Left ventricle myocardium inferior (tissue), 1 donor: ENCODE measurements at regions not wholly inside any gene's neighbourhood (a gene's known extent, or its start where the extent isn't known, plus 50 kb on each side); places are given as distances from the start of the nearest gene placed in this dataset.

Experiments used
- DNase-seq: peaks from one replicate; pipeline ENCODE4 v3.0.0-alpha.2; 2020
- H3K27ac ChIP-seq: fragments of 200-600 bp; replicated peaks from 2 replicates; pipeline ENCODE4 v1.8.0; 2021
- H3K27me3 ChIP-seq: fragments of 200-600 bp; 2 replicates; pipeline ENCODE4 v1.8.0; 2021; ENCODE audit warnings: low read depth
- H3K36me3 ChIP-seq: fragments of 200-600 bp; 2 replicates; pipeline ENCODE4 v1.8.0; 2021
- H3K4me1 ChIP-seq: fragments of 200-600 bp; 2 replicates; pipeline ENCODE4 v1.8.0; 2021
- H3K4me3 ChIP-seq: fragments of 200-600 bp; 2 replicates; pipeline ENCODE4 v1.8.0; 2021; ENCODE audit warnings: mild to moderate bottlenecking, moderate library complexity
- H3K9me3 ChIP-seq: fragments of 200-600 bp; replicated peaks from 2 replicates; pipeline ENCODE4 v1.8.0; 2021
- intact Hi-C: fragments of 100-400 bp; cut with micrococcal nuclease; formaldehyde crosslinking; loops from one replicate; pipeline ENCODE4 v1.11.0; 2022
- TF ChIP-seq, protein P1 (sequence below): fragments of 200-600 bp; IDR thresholded peaks from 2 replicates; pipeline ENCODE4 v1.8.0; 2021; ENCODE audit warnings: antibody characterized with exemption, mild to moderate bottlenecking, borderline replicate concordance
- donor health status: DM: no; HTN: yes; CAD: no; lungs with severe emphysema.

DNA sequence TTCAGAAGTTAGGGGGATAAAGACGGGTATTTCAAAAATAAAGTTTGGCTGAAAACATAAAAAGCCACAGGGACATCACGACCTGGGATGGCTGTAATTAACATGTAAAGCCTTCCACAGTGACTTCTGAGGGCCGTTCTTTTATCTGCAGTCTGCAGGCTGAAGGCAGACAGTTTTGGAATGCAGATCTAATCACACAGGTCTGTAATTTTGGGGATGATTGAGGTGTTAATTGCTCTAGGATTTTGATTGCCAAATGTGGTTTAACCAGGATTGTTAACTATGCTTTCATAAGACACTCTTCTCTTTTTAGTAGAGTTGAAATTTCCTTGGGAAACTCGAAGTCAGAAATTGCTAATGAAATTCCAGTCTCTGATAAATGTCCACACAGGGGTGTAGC, 355.5 kb downstream of the ATP23 start:
- DNase-seq, result no peak
- Histone ChIP-seq H3K27me3 (no peaks in the 10 kb centered on the region), H3K9me3 (no peaks in the 10 kb centered on the region), H3K4me3 (no peak overlapping the region), H3K36me3 (no peaks in the 10 kb centered on the region), H3K27ac (no peak overlapping the region), H3K4me1 (no peaks in the 10 kb centered on the region)
- intact Hi-C loops, result no loop called here
- TF ChIP-seq, protein P1, sequence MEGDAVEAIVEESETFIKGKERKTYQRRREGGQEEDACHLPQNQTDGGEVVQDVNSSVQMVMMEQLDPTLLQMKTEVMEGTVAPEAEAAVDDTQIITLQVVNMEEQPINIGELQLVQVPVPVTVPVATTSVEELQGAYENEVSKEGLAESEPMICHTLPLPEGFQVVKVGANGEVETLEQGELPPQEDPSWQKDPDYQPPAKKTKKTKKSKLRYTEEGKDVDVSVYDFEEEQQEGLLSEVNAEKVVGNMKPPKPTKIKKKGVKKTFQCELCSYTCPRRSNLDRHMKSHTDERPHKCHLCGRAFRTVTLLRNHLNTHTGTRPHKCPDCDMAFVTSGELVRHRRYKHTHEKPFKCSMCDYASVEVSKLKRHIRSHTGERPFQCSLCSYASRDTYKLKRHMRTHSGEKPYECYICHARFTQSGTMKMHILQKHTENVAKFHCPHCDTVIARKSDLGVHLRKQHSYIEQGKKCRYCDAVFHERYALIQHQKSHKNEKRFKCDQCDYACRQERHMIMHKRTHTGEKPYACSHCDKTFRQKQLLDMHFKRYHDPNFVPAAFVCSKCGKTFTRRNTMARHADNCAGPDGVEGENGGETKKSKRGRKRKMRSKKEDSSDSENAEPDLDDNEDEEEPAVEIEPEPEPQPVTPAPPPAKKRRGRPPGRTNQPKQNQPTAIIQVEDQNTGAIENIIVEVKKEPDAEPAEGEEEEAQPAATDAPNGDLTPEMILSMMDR, result no peak

DNA sequence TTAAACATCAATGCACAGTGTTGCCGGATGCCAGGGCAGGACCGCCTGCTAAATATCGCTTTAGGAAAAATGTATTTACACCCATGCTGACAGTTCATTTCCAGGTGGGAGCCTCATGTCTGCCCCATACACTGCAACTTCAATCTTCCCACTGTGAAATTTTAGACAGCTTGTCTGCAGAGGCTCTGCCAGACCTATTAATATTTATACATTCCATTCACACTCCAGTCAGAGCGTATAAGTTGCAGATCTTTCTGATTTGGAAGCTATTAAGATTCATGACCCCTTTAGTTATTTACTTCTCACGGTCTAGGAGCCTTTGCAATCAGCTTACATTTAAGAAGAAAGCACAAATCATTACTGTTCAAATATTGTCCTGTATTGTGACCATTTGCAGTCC, 357.4 kb downstream of the ATP23 start:
- TF ChIP-seq, protein P1, result no peak
- Histone ChIP-seq H3K9me3 (no peaks in the 10 kb centered on the region), H3K27ac (no peak overlapping the region), H3K4me3 (no peak overlapping the region), H3K4me1 (no peaks in the 10 kb centered on the region), H3K27me3 (no peaks in the 10 kb centered on the region), H3K36me3 (no peaks in the 10 kb centered on the region)
- DNase-seq, result no peak
- intact Hi-C loops, result no loop called here

DNA sequence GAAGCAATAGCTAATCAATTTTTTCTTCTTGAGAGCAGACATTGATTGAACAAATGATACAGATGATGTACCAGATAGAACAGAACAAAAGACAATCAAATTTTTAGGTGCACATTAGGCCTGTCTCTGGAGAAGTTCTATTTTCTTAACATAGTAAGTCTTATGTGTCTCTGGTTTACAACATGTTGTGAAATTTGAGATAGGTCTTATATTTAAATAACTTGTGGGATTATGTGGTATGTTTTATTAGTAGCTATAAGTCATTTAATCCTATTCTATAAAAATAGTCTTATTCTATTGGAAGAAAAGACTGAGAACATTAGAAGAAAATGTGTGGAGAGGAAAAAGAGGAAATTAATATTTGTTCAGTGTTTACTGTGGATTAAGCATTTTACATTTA, 358.0 kb downstream of the ATP23 start:
- no peaks in the 10 kb centered on the region for H3K36me3 ChIP-seq
- no peak overlapping the region for H3K27ac ChIP-seq
- DNase-seq, result no peak
- H3K27me3 ChIP-seq, result no peaks in the 10 kb centered on the region
- TF ChIP-seq, protein P1, result no peak
- no peak overlapping the region for H3K4me3 ChIP-seq
- intact Hi-C loops, result no loop called here
- H3K4me1 ChIP-seq, result no peaks in the 10 kb centered on the region
- H3K9me3 ChIP-seq, result no peaks in the 10 kb centered on the region

DNA sequence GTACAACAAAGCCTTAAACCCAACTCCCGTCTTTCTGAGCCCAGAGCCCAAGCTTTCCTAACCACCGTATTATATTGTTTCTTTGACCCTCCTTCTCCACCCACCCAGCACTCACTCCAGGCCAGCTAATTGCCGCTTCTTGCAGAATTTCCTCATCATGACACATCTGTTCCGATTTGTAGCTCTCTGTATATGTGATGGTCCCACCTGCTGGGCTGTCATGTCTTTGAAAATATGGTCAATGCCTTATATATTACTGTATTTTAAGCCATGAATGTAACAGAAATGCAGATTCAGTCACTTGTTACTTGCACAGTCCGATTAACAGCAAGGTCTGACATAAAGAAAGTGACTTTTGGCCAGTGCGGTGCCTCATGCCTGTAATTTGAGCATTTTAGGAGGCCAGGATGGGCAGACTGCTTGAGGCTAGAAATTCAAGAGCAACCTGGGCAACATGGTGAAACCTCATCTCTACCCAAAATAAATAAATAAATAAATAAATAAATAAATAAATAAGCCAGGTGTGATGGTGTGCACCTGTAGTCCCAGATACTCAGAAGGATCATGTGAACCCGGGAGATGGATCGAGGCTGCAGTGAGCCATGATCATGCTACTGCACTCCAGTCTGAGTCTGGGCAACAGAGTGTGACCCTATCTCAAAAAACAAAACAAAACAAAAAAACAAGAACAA, 359.8 kb downstream of the ATP23 start:
- no peaks in the 10 kb centered on the region for H3K27me3 ChIP-seq
- intact Hi-C loops, result no loop called here

DNA sequence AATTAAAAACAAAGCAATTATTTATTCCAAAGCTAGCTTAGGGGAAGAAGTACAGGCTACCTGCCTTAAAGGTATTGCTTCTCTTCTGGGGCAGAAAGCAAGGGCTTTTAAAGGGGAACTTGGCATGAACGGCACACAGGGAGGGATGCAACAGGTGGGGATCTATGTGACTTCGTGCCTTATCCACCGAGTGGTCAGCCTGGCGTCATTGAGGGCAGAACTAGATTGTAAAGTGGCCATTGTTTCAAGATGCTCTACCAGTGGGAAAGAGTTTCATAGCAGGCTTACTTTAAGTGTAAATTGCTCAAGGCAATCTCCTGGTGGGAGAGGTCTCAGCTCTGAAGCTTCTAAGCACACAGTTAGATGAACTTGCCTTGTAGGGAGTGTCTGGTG, 360.4 kb downstream of the ATP23 start:
- no peaks in the 10 kb centered on the region for H3K36me3 ChIP-seq
- H3K27ac ChIP-seq, result no peak overlapping the region
- H3K27me3 ChIP-seq, result no peaks in the 10 kb centered on the region
- intact Hi-C loops, result no loop called here
- H3K4me3 ChIP-seq, result no peak overlapping the region
- no peak for DNase-seq
- TF ChIP-seq, protein P1, result no peak
- H3K9me3 ChIP-seq, result peaks cover 2% of the 10 kb centered on the region
- H3K4me1 ChIP-seq, result no peaks in the 10 kb centered on the region

More for the DNA sequence above, 359.8 kb downstream of the ATP23 start:
- Histone ChIP-seq H3K4me1 (no peaks in the 10 kb centered on the region), H3K27ac (no peak overlapping the region), H3K4me3 (no peak overlapping the region), H3K9me3 (no peaks in the 10 kb centered on the region), H3K36me3 (no peaks in the 10 kb centered on the region)
- TF ChIP-seq, protein P1, result no peak
- no peak for DNase-seq
